NCI-H2029 treated with DMSO at 0.1 percent for 48 hours (cell line): ENCODE measurements at regions not wholly inside any gene's neighbourhood (a gene's known extent, or its start where the extent isn't known, plus 50 kb on each side); places are given as distances from the start of the nearest gene placed in this dataset.

Experiments
- DNase-seq: peaks from one replicate; lab custom pipeline; 2025; lab: John Stamatoyannopoulos, UW

DNA sequence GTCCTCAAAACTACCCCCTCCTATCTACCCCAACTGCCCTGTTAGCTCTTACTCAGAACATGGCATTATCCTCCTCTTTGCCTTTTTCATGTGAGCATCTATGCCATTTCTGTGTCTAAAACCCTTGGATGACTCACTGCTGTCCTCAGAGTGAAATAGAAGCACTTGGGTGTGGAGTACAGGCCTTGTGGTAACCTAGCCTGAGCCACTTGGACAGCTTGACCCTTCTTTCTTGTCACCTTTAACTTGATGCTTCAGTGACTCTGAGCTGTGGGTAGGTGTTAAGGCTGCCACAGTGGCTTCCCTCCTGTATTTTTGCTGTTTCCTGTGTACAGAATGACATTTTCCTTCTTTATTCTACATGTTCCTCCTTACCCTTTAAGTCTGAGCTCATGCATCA lies 391.4 kb downstream of the SH3GL2 start:
- no peak for DNase-seq

DNA sequence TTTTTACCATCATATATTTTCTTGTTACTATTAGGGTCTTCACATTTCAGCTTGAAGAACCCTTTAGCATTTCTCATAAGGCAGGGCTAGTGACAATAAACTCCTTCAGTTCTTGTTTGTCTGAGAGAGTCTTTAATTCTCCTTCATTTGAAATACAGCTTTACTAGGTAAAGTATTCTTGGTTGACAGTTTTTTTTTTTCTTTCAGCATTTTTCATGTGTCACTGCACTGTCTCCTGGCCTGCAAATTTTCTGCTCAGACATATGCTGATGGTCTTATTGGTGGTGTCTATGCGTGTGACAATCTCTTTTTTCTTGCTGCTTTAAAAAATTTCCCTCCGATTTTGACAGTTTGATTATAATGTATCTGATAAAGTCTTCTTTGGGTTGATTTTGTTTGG lies 399.9 kb downstream of the SH3GL2 start:
- no peak for DNase-seq

DNA sequence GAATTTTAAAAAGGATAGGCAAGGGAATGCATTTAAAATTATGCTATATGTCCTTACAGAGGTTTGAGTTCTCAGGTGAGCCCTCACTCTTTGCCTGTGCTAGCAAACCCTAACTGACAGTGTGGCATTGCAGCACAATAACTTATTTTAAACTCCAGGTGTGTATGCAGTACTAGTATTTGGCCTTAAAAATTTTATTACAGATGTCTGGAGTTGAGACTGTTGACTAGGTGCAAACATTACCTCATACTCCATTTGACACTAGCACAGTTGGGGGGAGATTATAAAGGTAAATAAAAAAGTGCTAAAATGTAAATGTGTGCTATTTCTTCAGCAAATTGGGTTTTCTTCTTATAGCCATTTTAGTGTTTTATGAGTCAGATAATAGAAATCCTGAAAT lies 407.7 kb downstream of the SH3GL2 start:
- no peak for DNase-seq

DNA sequence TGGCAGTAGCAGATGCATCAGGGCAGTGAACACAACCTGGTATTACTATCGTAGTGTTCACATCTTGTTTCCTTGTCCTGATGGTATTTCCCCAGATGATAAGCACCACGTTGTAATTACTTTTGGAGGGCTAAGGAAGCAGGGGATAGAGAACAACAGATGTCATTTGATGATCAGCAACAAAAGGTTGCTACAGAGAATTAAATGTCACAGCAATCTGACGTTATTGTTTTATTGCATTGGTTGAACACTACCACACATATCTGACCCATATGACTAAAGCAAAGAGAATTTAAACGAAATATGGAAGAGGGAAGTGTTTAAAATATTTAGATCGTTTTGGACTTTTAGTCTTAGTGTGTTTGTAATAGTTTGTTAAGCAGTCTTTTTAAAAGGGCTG lies 408.3 kb downstream of the SH3GL2 start:
- no peak for DNase-seq

DNA sequence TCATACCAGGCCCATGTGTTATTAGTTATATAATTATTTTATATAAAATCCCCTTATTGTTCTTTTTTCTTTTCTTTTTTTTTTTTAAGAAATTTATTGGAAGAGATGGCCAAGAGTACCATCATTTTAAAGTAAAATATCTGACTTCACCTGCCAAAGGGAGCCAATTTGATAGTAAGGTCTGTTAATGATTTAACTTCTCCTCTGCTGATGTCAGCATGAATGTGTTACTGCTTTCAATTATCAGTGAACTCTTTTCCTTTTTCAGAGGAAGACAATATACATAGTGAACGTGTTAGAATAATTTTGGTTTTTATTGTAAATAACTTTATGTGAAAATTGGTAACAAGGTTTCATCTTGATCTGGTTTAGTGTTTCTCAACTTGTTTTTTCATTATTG lies 409.6 kb downstream of the SH3GL2 start:
- DNase-seq: no peak

DNA sequence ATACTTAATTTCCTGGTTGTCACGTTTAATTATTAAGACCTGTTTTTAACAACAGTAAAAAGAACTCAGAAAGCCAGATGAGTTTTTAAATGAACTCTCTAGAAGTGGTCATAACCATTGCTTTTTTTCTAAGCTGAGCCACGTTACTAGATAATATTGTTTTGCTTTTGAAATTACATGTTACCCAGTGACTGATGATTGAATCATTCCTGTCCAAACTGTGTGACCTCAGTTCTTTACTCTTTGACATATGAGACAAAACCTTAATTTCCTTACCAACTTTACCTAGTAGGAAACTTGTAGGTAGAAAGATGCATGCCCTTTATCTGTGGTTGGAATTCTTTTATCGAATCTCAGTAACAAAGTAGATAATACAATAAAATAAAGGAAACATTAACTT lies 411.7 kb downstream of the SH3GL2 start:
- DNase-seq: no peak

DNA sequence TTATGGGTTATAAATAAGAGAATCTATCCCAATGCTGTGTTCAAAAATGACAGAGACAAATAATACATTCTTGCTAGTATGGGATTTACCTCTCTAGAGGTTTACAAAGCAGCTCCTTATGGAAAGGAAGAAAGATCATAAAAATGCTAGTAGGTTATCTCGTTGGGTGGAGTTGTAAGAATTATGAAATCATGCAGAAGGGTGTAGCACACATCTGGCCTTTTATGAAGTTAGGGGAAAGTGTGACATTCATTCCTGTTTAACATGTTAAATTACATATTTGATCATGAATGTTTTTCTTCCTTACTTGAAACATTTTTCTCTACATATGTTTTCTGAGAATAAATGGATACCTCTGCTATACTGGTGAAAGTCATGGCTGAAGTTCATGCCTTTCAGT lies 414.2 kb downstream of the SH3GL2 start:
- no peak for DNase-seq

DNA sequence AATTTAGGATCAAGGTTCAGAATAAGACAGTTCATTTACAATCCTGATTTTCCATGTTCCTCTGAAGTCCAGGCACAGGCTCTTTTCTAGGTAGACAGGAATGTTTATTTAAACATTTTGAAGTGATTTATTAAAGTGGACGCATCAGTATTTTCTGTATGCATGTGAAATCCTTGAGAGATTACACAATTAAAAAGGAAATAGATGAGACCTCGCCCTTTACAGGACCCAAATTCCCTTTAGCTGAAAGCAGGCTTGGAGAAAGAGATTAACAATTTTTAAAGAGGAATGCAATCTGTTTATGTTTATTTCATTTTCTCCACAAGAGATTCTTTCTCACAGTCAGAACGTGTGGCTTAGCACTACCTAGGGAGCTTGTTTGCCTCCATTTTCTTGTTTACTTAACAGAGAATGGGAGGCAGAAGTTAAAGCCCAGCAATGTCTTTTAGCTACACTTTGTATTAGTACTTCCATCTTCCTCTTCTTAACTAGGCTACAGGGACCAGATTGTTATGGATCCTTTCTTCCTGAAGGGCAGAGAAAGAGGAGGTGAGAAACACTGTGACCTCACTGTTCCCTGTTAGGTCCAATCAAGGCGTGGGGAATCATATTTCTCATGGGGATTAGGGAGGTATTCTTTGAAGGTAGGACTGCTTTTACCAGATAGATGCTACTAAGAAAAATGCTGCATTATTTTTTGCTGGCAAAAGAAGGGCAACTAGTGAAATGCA lies 416.0 kb downstream of the SH3GL2 start:
- DNase-seq: no peak

DNA sequence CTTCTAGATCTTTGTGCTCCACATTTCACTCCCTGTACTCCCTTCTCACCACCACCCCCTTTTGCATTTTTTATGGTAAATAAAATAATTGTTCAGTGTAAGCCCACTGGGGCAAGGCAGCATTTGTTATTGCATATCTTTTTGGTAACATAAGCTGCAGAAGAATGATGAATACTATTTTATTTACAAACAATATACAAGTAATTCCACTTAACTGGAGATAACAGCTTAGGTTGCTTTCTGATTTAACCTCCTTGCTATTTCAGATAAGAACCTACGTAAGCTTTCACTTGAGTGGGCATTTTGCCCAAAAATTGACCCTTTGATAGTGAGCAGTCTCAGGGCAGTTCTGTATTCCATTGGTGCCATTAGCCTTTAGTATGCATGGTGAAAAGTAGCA lies 417.9 kb downstream of the SH3GL2 start:
- no peak for DNase-seq

DNA sequence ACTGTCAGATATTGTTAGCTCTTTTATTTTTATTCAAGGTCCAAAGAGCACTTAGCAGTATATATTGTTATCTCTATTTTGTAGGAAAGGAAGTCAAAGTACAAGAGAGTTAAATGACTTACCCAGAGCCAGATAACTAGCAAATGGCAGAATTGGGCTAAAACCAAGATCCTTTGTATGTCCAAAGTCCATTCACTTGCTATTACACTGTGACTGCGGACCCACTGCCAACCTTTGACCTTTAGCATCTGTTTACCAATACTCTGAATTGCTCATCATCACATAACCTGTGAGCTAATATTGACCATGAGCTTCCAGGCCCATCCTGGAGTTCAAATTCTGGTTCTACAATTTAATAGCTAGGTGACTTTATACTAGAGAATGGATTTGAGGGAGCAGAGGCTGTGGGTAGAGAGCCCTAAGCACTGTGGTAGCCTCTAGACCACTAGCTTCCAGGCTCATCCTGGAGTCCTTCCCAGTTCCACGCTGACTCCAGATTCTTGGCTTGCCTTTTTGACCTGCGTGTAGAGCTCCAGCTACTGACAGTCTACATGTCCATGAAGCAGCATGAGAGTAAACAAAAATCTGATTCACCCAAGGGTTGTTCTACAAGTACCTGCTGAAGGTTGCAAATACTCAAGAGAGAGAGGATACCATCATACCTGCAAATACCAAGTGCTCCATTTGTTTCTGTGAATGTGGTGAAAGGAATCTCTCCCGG lies 424.0 kb downstream of the SH3GL2 start:
- no peak for DNase-seq

DNA sequence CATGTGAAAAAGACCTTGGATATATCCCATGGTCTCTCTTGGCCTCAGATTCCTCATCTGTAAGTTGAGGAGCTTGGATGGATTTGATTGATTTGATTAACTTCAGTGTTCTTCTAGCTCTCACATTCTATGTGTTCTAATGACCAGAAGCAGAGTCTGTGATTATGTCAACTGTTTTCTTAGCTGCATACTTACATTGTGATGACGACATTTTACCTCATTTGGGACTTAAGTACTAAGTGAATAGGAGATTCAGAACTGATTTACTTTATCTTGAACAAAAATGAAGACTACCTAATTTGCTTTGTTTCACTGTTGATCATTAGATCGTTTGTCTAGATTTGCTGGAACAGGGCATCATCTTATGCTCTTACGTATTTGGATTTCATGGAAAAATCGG lies 427.7 kb downstream of the SH3GL2 start:
- no peak for DNase-seq

DNA sequence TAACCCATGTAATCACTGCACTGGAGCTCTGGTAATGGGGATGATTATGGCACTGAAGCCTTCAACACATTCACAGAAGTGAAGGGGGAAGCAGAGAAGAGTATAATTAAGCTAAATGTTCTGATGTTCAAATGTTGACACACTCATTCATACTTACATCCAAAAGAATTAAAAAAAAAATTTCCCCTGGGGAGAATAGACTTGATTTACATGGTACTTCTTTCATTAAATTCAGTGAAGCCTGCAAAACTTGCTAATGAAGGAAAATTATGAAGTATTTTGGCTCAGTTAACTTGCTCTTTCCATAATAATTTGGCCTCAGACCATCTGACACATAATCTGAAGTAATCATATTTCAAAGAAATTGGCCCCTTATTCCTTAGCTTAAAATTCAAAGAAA lies 428.8 kb downstream of the SH3GL2 start:
- no peak for DNase-seq

DNA sequence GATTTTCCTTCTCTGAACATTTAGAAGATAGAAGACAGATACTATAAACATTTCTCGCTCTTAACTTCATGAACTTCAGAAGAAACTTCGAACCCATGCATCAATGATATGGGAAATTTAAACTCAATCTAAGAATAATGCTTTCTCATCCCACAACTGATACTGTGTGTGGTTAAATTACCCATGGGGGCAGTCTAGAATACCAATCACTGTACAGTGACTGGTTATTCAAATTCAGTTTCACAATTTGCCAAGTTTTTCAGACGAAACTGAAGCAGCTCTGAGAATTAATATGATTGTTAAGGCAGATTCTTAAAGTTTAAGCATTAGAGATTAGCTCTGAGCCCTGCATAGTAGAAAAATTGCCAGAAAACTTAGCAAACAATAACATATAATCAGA lies 431.0 kb downstream of the SH3GL2 start:
- DNase-seq: no peak

DNA sequence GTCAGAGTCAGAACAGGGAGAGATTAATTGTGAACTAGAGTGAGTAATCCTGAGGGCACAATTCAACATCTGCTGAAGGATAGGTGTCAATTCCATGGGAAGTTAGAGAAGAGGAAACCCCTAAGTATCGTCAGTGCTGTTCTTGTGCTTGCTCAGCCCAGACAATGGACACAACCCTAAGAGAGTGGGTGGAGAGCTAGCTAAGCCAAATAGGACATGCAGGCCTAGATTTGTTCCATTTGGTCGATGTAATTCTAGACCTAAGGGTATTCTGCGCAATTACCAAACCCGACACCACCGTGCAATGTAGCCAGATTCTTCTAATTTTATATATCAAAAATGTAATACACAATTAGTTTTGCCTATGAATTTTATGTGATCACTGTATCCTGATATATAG lies 431.6 kb downstream of the SH3GL2 start:
- no peak for DNase-seq

DNA sequence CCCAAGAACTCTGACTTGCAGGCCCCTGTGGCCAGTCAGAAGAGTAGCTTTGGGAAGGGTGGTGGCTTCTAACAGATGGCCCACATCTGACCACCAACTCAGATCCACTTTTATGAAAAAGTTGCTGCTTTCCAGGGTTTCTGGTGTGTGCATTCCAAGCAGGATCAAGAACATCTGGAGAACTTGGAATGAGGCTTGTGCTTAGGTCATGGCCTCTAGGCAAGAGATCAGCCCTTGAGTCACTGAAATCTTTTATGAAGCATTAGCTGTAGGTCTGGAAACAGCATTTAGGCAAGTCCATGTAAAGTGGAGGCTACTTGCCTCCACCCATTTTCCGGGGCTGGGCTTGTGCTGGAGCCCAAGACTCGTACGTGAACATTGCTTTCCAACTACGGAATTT lies 433.3 kb downstream of the SH3GL2 start:
- DNase-seq: no peak

DNA sequence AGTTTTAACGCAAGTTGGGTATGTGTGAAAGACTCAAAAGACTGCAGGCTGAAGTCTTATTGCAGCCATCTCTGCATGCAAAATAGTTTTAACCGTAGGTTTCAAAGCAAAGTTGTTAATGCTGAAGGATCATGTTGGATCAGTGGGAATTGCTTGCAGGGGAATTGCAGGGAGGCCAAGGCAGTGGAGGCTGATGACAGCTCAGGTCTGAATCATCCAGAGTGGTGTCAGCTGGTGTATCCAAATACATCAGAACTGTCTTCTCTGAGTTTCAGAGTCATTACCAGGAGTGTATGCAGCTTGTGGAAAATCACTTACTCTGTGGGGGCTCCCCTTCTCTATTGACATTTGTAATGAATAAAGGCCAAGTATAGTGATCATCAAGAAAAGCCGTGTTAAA lies 435.7 kb downstream of the SH3GL2 start:
- no peak for DNase-seq

DNA sequence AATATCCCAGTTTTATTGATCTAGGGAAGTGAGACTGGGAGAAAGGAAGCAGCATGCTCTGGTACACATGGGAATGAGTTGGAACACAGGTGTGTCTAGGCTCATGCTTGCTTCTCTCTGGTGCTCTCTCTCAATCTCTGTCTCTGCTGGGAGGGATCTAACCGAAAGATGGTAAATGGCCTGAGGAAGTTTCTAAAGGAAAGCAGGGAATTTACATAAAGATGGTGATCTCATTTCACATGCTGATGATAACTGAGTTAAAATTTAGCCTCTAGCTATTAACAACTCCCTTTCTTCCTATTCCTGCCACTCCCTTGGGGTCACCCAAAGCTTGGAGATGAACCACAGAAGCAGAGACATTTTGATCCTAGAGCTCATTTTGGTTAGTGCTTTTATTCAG lies 436.2 kb downstream of the SH3GL2 start:
- DNase-seq: no peak

DNA sequence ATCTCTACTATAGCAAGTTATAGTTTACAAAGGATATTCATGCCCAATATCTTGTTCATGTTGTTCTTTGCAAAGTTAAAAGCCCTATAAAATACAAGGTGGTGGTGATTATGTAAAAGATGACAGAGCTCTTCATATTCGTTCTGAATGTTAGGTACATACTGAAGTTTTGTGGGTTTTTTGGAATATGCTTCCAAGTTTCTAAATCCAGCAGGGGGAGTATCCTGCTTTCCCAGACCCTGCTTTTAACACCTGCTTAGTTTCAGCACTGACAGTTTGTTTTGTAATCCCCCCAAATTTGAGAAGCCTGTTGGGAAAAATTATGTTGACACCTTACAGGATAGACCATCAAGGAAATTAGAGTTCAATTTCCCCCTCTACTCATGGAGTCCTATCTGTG lies 438.3 kb downstream of the SH3GL2 start:
- no peak for DNase-seq

DNA sequence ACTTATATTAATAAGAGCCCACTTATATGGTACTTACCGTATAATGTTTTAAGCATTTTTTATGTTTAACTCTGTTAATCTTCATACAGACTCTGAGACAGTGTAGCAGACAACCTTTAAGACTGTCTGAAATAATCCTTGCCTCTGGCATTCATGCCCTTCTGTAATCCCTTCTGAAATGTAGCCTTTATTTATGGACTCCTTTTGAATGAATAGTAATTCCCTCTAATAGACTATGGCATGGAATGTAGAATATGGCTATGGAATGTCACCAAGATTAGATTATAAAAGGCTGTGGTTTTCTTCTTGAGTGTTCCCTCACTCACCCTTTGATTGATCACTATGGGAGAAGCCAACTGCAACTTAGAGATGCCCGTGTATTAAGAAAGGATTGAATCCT lies 439.4 kb downstream of the SH3GL2 start:
- no peak for DNase-seq

DNA sequence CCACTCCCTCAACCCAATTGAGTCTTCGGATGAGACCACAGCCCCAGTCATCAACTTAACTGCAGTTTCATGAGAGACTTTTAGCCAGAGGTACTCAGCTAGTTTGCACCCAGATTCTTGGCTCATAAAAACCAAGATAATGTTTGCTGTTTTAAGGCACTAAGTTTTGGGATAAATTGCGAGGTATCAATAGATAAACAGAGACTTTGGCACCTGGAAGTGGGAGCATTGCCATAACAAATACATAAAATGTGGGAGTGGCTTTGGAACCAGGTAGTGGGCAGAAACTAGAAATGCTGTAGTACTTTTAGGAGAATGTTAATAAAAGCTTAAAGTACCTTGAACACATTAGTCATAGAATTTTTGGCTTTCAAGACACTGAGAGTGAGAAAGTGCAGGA lies 439.8 kb downstream of the SH3GL2 start:
- no peak for DNase-seq

DNA sequence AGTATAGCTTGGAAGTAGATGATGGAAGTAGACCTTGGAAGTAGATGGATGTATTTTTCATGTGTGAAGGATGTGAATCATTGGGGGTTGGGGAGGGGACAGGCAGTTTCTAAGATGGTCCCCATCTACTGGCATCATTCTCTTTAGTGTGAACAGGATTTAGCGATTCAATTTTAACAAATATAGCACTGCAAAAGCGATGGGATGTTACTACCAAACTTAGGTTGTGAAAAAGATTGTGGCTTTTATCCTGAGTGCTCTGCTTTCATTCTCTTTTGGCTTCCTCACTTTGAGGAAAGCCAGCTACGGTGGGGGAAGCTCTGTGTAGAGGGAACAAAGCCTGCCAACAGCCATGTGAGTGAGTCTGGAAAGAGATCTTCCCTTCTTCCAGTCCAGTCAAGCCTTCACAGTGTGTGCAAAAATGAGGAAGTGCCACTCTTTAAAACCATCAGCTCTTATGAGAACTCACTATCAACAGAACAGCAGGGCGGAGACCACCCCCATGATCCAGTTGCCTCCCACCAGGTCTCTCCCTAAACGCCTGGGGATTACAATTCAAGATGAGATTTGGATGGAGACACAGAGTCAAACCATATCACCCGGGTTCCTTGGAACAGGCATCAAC lies 441.4 kb downstream of the SH3GL2 start:
- no peak for DNase-seq

DNA sequence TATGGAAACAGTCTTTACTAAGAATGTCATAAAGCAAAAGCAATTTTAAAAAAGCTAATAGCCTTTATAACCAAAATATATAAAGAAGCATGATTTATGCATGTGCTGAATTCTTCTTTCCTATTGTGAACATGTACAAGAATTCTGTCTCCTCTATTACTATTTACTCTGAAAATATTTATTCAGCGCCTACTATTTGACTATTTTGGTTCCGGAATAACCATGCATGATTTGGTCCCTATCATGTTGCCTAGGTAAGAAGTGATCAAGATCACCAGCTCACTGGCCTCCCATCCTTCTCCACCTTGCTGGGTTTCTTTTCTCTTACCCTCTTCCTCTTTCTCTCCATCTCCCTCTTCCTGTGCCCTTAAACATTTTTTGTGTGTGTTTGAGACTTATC lies 443.8 kb downstream of the SH3GL2 start:
- no peak for DNase-seq

DNA sequence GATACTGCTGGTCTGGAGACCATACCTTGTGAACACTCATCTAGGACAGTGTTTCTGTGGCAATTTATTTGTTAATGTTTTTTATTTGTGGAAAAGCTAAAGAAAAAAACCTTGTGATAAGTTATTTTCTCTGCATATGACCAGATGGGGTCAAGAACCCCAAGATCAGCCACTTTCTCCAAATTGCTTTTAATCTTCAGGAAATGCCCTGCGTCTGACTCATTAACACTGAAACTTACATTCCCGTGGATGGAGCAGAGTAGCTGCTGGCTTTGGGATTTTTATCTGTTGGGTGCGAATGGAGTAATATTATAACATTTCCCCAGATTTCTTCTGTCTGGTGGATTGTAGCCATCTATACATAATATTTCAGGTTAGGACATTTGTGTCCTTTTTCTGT lies 444.5 kb downstream of the SH3GL2 start:
- no peak for DNase-seq

DNA sequence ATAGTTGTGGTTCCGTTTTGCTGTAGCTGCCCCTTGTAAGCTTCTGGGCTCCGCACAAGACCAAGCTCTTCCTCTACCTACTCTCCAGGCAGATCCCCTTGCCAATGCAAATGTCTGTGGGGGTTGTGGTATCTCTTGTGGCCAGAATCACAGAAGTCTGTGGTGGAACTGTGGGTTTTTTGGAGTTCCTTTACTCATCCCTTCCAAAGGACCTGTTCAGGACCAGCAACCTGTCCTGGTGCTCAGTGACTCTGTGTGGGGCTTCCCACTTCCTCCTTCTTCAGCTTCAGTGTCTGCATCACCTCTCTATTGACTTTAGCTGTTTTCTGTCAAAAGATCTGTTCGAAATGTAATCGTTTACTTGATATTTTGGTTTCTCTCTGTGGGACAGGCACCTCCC lies 441.3 kb upstream of the ADAMTSL1 start:
- no peak for DNase-seq
